ENCODE measurements at regions not wholly inside any gene's neighbourhood (a gene's known extent, or its start where the extent isn't known, plus 50 kb on each side); places are given as distances from the start of the nearest gene placed in this dataset.

- no peak for DNase-seq
Observed at GRCh38 chr1:208419746-208420420, 175.7 kb upstream of the PLXNA2 start.

GRCh38 chr1:208420696-208421095, 176.5 kb upstream of the PLXNA2 start:
- no peak for DNase-seq

GRCh38 chr1:208421486-208421885, 177.3 kb upstream of the PLXNA2 start:
- DNase-seq, result no peak

GRCh38 chr1:208423526-208423925, 179.3 kb upstream of the PLXNA2 start:
- no peak for DNase-seq

GRCh38 chr1:208425096-208425495, 180.9 kb upstream of the PLXNA2 start:
- no peak for DNase-seq

GRCh38 chr1:208430220-208430619, 186.0 kb upstream of the PLXNA2 start:
- DNase-seq, result no peak

GRCh38 chr1:208431721-208432120, 187.5 kb upstream of the PLXNA2 start:
- DNase-seq, result no peak

- DNase-seq, result no peak
Observed at GRCh38 chr1:208432346-208432745, 188.2 kb upstream of the PLXNA2 start.

- DNase-seq, result no peak
Observed at GRCh38 chr1:208433086-208433485, 188.9 kb upstream of the PLXNA2 start.

GRCh38 chr1:208433971-208434370, 189.8 kb upstream of the PLXNA2 start:
- DNase-seq, result no peak

- DNase-seq, result no peak
Observed at GRCh38 chr1:208437401-208437800, 193.2 kb upstream of the PLXNA2 start.

- DNase-seq, result no peak
Observed at GRCh38 chr1:208438112-208438699, 194.0 kb upstream of the PLXNA2 start.

- no peak for DNase-seq
Observed at GRCh38 chr1:208445758-208446203, 201.6 kb upstream of the PLXNA2 start.

- no peak for DNase-seq
Observed at GRCh38 chr1:208446271-208446691, 202.1 kb upstream of the PLXNA2 start.

GRCh38 chr1:208448425-208448824, 204.2 kb upstream of the PLXNA2 start:
- no peak for DNase-seq

GRCh38 chr1:208449951-208450350, 205.8 kb upstream of the PLXNA2 start:
- DNase-seq, result no peak

- DNase-seq, result no peak
Observed at GRCh38 chr1:208450958-208451357, 206.8 kb upstream of the PLXNA2 start.

- DNase-seq, result no peak
Observed at GRCh38 chr1:208455821-208456220, 211.6 kb upstream of the PLXNA2 start.

- DNase-seq, result no peak
Observed at GRCh38 chr1:208456487-208456886, 212.3 kb upstream of the PLXNA2 start.

GRCh38 chr1:208460823-208461222, 216.6 kb upstream of the PLXNA2 start:
- DNase-seq, result no peak

GRCh38 chr1:208461680-208462079, 217.5 kb upstream of the PLXNA2 start:
- DNase-seq, result no peak

- DNase-seq, result no peak
Observed at GRCh38 chr1:208462761-208463160, 218.6 kb upstream of the PLXNA2 start.

- no peak for DNase-seq
Observed at GRCh38 chr1:208465266-208465665, 221.1 kb upstream of the PLXNA2 start.

Data from hypothalamus (tissue), 51 donors.